KMS-11 (cell line): ENCODE measurements at regions not wholly inside any gene's neighbourhood (a gene's known extent, or its start where the extent isn't known, plus 50 kb on each side); places are given as distances from the start of the nearest gene placed in this dataset.
"Not testable (repeated sequence)": the region's sequence is repeated elsewhere in the genome, so short reads cannot be mapped to it uniquely, and the experiment has no call there.

ENCODE experiments used
- H2AFZ ChIP-seq: fragments of 200-600 bp; sonication (generic); 2 replicates; pipeline ENCODE4 v1.6.1; 2016; ENCODE audit warnings: antibody characterized with exemption, mixed run types, low read depth
- H3K27ac ChIP-seq: fragments of 200-600 bp; sonication (generic); 2 replicates; pipeline ENCODE4 v1.6.1; 2016; ENCODE audit warnings: mild to moderate bottlenecking, mixed run types
- H3K27me3 ChIP-seq: fragments of 200-600 bp; sonication (generic); 2 replicates; pipeline ENCODE4 v1.6.1; 2017; ENCODE audit warnings: mild to moderate bottlenecking, low read depth, mixed run types, moderate library complexity; ENCODE audit not compliant: insufficient read depth
- H3K36me3 ChIP-seq: fragments of 200-600 bp; sonication (generic); 2 replicates; pipeline ENCODE4 v1.6.1; 2017; ENCODE audit warnings: mild to moderate bottlenecking, mixed run types; ENCODE audit not compliant: insufficient read depth
- H3K4me1 ChIP-seq: fragments of 200-600 bp; sonication (generic); 2 replicates; pipeline ENCODE4 v1.6.1; 2016; ENCODE audit warnings: mild to moderate bottlenecking, low read depth, mixed run types; ENCODE audit not compliant: poor library complexity, severe bottlenecking
- H3K4me2 ChIP-seq: fragments of 200-600 bp; sonication (generic); 2 replicates; pipeline ENCODE4 v1.7.0; 2016; ENCODE audit warnings: mild to moderate bottlenecking, mixed run types
- H3K4me3 ChIP-seq: fragments of 200-600 bp; sonication (generic); IDR thresholded peaks from 2 replicates; pipeline ENCODE4 v1.6.1; 2017; ENCODE audit warnings: low read depth, low read length, mixed read lengths; ENCODE audit not compliant: insufficient read depth
- H3K79me2 ChIP-seq: fragments of 200-600 bp; sonication (generic); 2 replicates; pipeline ENCODE4 v1.6.1; 2016; ENCODE audit warnings: low read depth, mixed run types; ENCODE audit not compliant: insufficient read depth
- H3K9ac ChIP-seq: fragments of 200-600 bp; sonication (generic); 2 replicates; pipeline ENCODE4 v1.6.1; 2016; ENCODE audit warnings: mild to moderate bottlenecking, mixed run types
- H4K20me1 ChIP-seq: fragments of 200-600 bp; sonication (generic); 2 replicates; pipeline ENCODE4 v1.6.1; 2016; ENCODE audit warnings: mild to moderate bottlenecking, mixed run types; ENCODE audit not compliant: insufficient read depth
- CTCF ChIP-seq: fragments of 200-600 bp; sonication (generic); conservative IDR thresholded peaks from 2 replicates; pipeline ENCODE4 v1.6.1; 2017; ENCODE audit warnings: low read depth, mild to moderate bottlenecking, antibody characterized with exemption, low read length, moderate library complexity, mixed read lengths

GRCh38 chr14:27826149-27826548 is 940.4 kb upstream of the FOXG1 start:
- not testable (repeated sequence) for H3K4me3 ChIP-seq, H3K27ac ChIP-seq, H3K36me3 ChIP-seq, H2AFZ ChIP-seq, H3K4me2 ChIP-seq, H3K9ac ChIP-seq, H3K27me3 ChIP-seq, H4K20me1 ChIP-seq, H3K79me2 ChIP-seq, H3K4me1 ChIP-seq

GRCh38 chr14:27831978-27832377 is 934.6 kb upstream of the FOXG1 start:
- not testable (repeated sequence) for H3K9ac ChIP-seq, H3K4me1 ChIP-seq, H3K27me3 ChIP-seq, H4K20me1 ChIP-seq, H2AFZ ChIP-seq, H3K4me2 ChIP-seq, H3K36me3 ChIP-seq, H3K27ac ChIP-seq, H3K4me3 ChIP-seq, H3K79me2 ChIP-seq

GRCh38 chr14:27833001-27833400 is 933.6 kb upstream of the FOXG1 start:
- not testable (repeated sequence) for H2AFZ ChIP-seq, H3K4me1 ChIP-seq, H3K4me3 ChIP-seq, H3K27ac ChIP-seq, H3K4me2 ChIP-seq, H4K20me1 ChIP-seq, H3K36me3 ChIP-seq, H3K9ac ChIP-seq, H3K79me2 ChIP-seq, H3K27me3 ChIP-seq

- H4K20me1 ChIP-seq = no peaks in the 10 kb centered on the region
Measured at GRCh38 chr14:27836386-27836785, 930.2 kb upstream of the FOXG1 start.

GRCh38 chr14:27845241-27845850 is 921.2 kb upstream of the FOXG1 start:
- Histone ChIP-seq H3K79me2 (no peaks in the 10 kb centered on the region), H3K4me1 (no peaks in the 10 kb centered on the region), H4K20me1 (no peaks in the 10 kb centered on the region), H3K9ac (no peak overlapping the region), H3K4me3 (no peak overlapping the region), H3K27ac (no peak overlapping the region), H2AFZ (no peak overlapping the region), H3K36me3 (no peaks in the 10 kb centered on the region), H3K4me2 (no peak overlapping the region), H3K27me3 (no peaks in the 10 kb centered on the region)
- no peak for TF ChIP-seq CTCF

More at GRCh38 chr14:27836386-27836785, 930.2 kb upstream of the FOXG1 start:
- H2AFZ ChIP-seq = no peak overlapping the region
- H3K79me2 ChIP-seq = no peaks in the 10 kb centered on the region
- no peaks in the 10 kb centered on the region for H3K27me3 ChIP-seq
- H3K36me3 ChIP-seq = no peaks in the 10 kb centered on the region
- H3K4me3 ChIP-seq = no peak overlapping the region
- H3K4me2 ChIP-seq = no peak overlapping the region
- no peak overlapping the region for H3K9ac ChIP-seq
- no peak for TF ChIP-seq CTCF
- H3K4me1 ChIP-seq = no peaks in the 10 kb centered on the region
- no peak overlapping the region for H3K27ac ChIP-seq

GRCh38 chr14:27845902-27846301 is 920.7 kb upstream of the FOXG1 start:
- no peak for TF ChIP-seq CTCF
- Histone ChIP-seq H3K4me1 (no peaks in the 10 kb centered on the region), H3K36me3 (no peaks in the 10 kb centered on the region), H3K4me3 (no peak overlapping the region), H3K4me2 (no peak overlapping the region), H3K27ac (no peak overlapping the region), H4K20me1 (no peaks in the 10 kb centered on the region), H3K9ac (no peak overlapping the region), H3K27me3 (no peaks in the 10 kb centered on the region), H2AFZ (no peak overlapping the region), H3K79me2 (no peaks in the 10 kb centered on the region)

- not testable (repeated sequence) for H3K4me1 ChIP-seq, H4K20me1 ChIP-seq, H3K9ac ChIP-seq, H3K4me3 ChIP-seq, H3K4me2 ChIP-seq, H3K27ac ChIP-seq, H3K79me2 ChIP-seq, H3K27me3 ChIP-seq, H3K36me3 ChIP-seq, H2AFZ ChIP-seq
Measured at GRCh38 chr14:27847480-27847879, 919.1 kb upstream of the FOXG1 start.

GRCh38 chr14:27849193-27849592 is 917.4 kb upstream of the FOXG1 start:
- not testable (repeated sequence) for H4K20me1 ChIP-seq, H3K4me2 ChIP-seq, H3K9ac ChIP-seq, H3K79me2 ChIP-seq, H3K27ac ChIP-seq, H3K4me3 ChIP-seq, H3K36me3 ChIP-seq, H2AFZ ChIP-seq, H3K4me1 ChIP-seq, H3K27me3 ChIP-seq
